ENCODE measurements at regions not wholly inside any gene's neighbourhood (a gene's known extent, or its start where the extent isn't known, plus 50 kb on each side); places are given as distances from the start of the nearest gene placed in this dataset.

DNA sequence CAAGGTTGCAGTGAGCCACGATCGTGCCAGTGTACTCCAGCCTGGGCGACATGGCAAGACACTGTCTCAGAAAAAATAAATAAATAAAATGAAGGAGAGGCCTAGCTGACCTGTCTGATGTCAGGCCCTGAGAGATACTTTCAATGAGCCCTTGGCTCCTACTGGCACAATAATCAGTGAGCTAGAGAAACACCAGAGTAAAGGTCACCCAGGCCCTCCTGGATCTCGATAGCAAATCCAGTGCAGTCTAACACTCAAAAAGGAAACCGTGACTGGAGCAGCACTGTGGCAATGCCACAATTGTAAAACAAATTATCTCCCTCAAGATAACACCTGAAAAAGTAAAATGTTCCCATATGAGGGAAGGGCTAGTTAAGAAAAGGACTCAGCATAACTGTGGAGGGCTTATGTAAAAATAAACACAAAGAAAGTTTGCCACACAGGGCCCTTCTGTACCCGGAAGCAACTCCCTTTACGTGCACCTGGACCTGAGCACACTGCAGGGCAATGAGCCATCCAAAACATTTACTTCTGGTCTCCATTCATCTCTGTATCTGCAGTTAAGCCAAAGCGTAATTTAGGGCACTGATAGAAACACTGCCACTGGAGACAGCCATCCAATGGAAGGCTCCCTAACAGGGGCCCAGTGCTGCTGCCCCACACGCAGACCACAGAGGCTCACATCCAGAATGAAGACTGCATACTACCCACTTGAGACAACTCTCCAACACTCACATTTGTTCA, 293.1 kb upstream of the HSFY2 start:
- TF ChIP-seq CTCF (conservative IDR thresholded peaks at IDR 0.05) = no peak
- H3K27ac ChIP-seq = peak overlapping the region; percentile 26; the same call in 1 of the 2 replicates

- no peak for TF ChIP-seq CTCF (conservative IDR thresholded peaks at IDR 0.05)
- H3K27ac ChIP-seq = no peak overlapping the region
These were observed 291.6 kb upstream of the HSFY2 start for GRCh38 chrY:19065119-19065518.

- peak overlapping the region; percentile 81 for H3K27ac ChIP-seq
- TF ChIP-seq CTCF (conservative IDR thresholded peaks at IDR 0.05) = no peak
These were observed 286.2 kb upstream of the HSFY2 start for GRCh38 chrY:19059733-19060132.

GRCh38 chrY:19058831-19059370, 285.4 kb upstream of the HSFY2 start:
- TF ChIP-seq CTCF (conservative IDR thresholded peaks at IDR 0.05) = no peak
- peak overlapping the region; percentile 81 for H3K27ac ChIP-seq

DNA sequence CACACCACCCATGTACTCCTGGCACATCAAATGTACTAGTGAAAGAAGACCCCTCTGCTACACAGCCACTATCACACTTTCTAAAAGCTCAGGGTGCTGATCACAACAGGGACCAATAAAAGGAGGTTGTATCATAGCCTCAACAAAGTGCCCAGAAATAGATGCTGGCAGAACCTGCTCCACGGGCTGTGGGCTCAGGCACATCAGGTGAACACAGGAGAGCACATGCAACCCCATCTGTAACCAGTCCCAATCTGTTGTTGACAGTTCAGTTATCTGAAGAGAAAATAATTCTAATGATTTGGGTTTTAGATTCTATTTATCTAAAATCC, 282.6 kb upstream of the HSFY2 start:
- peak overlapping the region; percentile 81 for H3K27ac ChIP-seq
- no peak for TF ChIP-seq CTCF (conservative IDR thresholded peaks at IDR 0.05)

DNA sequence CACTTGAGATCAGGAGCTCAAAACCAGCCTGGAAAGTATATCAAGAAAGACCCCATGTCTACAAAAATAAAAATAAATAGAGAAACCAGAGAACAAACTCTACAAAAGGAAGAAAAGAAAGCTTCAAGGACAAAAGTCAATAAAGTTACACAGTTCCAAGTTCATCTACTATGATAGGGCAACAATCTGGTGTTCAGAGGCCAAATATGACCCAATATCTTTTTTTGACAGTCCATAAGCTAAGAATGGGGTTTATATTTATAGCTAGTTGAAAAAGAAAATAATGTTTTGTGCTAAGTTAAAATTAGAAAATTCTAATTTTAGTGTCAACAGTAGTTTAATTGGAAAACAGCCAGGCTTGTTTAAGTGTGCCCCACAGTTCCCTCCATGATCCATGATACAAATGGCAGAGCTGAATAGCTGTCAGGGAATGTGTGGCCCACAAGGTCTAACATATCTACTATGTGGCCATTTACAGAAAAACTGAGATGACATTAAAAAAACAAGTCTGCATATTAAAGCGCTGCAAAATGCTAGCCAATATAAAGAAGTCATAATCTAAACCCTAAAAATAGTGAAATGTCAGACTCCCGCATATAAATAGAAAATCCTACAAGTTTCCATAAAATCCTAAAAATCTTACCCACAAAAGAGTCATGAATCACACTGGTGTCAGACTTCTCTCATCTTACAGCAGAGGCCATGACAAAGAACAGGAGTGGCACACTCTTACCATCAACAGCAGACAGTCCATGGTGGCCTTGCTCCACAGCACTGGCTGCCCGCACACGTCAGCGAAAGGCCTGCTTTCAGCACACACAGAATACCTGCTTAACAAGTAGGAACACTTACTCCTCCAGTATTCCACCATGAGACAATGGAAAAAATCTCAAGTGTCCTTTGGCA, 281.9 kb upstream of the HSFY2 start:
- no peak for TF ChIP-seq CTCF (conservative IDR thresholded peaks at IDR 0.05)
- peak overlapping the region; percentile 81 for H3K27ac ChIP-seq

DNA sequence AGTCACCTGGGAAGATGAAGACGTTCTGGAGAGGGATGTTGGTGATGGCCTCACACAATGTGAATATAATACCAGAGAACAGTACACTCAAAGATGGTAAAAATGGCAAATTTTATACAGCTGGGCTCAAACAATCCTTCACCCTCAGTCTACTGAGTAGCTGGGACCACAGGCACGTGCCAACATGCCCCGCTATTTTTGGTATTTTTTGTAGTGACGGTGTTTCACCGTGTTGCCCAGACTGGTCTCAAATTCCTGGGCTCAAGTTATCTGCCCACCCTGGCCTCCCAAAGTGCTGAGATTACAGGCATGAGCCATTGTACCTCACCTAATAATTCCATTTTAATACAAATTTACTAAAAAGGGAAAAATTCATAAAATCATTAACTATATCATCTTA, 280.3 kb upstream of the HSFY2 start:
- no peak overlapping the region for H3K27ac ChIP-seq
- no peak for TF ChIP-seq CTCF (conservative IDR thresholded peaks at IDR 0.05)
